Skin epidermis (tissue), 12 donors: ENCODE measurements at regions not wholly inside any gene's neighbourhood (a gene's known extent, or its start where the extent isn't known, plus 50 kb on each side); places are given as distances from the start of the nearest gene placed in this dataset.

Source experiments
- H3K27ac ChIP-seq, 21 experiments: fragments of 200-600 bp; sonication (generic) in 11 of 21; one replicate each; pipeline ENCODE4 v1.5.0; 2020; ENCODE audit warnings: mild to moderate bottlenecking in 3 of 21, inconsistent platforms in 2 of 21, moderate library complexity in 2 of 21
- H3K4me3 ChIP-seq, 7 experiments: fragments of 200-600 bp; sonication (generic) in 2 of 7; one replicate each; pipeline ENCODE4 v1.5.0; 2020; ENCODE audit warnings: inconsistent platforms in 2 of 7, mild to moderate bottlenecking in 2 of 7, moderate library complexity in 1 of 7

DNA sequence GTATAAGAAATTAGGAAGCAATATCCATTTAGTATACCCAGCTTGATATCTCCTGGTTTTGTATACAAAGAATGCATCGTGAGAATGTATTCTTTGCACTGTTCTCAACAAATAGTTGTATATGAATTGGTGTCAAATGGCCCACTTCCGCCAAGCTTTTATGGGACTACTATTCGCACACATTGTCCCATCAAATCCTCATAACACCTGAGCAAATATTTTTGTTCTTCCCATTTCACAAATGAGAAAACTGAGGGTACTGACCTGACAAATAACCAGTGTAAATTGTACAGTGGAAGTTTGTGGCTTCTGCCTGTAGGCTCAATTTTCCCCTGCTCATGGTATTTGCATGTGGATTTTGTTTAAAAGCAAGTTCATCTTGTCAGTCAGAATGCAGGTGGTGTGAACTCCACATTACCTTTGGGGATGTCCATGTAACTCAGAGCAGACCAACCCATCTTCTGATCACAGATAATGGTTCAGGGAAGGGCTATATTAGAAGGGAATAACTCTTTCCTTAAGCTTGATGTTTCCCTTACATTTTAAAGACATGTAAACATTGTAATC is 51.5 kb upstream of the FAM241A start:
- Histone ChIP-seq H3K27ac (no peak overlapping the region), H3K4me3 (no peak overlapping the region)

DNA sequence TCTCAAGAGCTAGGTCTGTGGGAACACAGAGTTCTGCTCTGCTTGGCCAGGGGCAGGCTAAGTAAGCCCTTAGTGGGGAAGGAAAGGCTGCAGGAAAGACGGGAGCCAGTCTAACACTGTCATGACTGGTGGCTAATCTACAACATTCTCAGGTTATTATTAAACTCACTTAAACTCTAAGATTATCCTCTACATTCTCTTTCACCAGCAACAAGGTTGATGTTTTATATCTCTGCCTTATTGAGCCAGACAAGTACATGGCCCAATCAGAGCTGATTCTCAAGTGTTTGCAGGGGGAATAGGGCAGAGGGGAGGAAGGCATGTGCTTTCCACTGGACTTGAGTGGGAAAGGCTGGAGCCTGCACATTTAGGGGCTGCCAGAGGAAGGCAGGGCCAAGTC is 50.9 kb upstream of the FAM241A start:
- Histone ChIP-seq H3K27ac (no peak overlapping the region), H3K4me3 (no peak overlapping the region)
